WTC11 (cell line): ENCODE measurements at regions not wholly inside any gene's neighbourhood (a gene's known extent, or its start where the extent isn't known, plus 50 kb on each side); places are given as distances from the start of the nearest gene placed in this dataset.

Source experiments
- AFF4 ChIP-seq: sonication (generic); formaldehyde crosslinking; IDR thresholded peaks from 2 replicates; pipeline ENCODE4 v1.8.1; 2023; ENCODE audit warnings: mild to moderate bottlenecking, missing genetic modification reagents, borderline replicate concordance
- CREM ChIP-seq: sonication (generic); formaldehyde crosslinking; IDR thresholded peaks from 2 replicates; pipeline ENCODE4 v1.8.1; 2022; ENCODE audit warnings: mild to moderate bottlenecking, missing genetic modification reagents, moderate library complexity
- CTCF ChIP-seq: fragments of 200-600 bp; IDR thresholded peaks from 2 replicates; pipeline ENCODE4 v1.8.0; 2022; ENCODE audit warnings: antibody characterized with exemption
- E2F5 ChIP-seq: sonication (generic); formaldehyde crosslinking; IDR thresholded peaks from 2 replicates; pipeline ENCODE4 v1.8.1; 2022; ENCODE audit warnings: mild to moderate bottlenecking, moderate library complexity, missing genetic modification reagents
- JUN ChIP-seq: sonication (generic); formaldehyde crosslinking; IDR thresholded peaks from 2 replicates; pipeline ENCODE4 v1.8.0; 2023; ENCODE audit warnings: mild to moderate bottlenecking, missing genetic modification reagents
- MAX ChIP-seq: sonication (generic); formaldehyde crosslinking; IDR thresholded peaks from 2 replicates; pipeline ENCODE4 v1.8.0; 2022; ENCODE audit warnings: mild to moderate bottlenecking, missing genetic modification reagents
- NR3C1 ChIP-seq: sonication (generic); formaldehyde crosslinking; conservative IDR thresholded peaks from 2 replicates; pipeline ENCODE4 v1.8.1; 2023; ENCODE audit warnings: low read depth, mild to moderate bottlenecking, missing genetic modification reagents
- PRDM15 ChIP-seq: sonication (generic); formaldehyde crosslinking; IDR thresholded peaks from 2 replicates; pipeline ENCODE4 v1.8.0; 2022; ENCODE audit warnings: missing genetic modification reagents
- SP1 ChIP-seq: sonication (generic); formaldehyde crosslinking; conservative IDR thresholded peaks from 2 replicates; pipeline ENCODE4 v1.8.1; 2022; ENCODE audit warnings: missing genetic modification reagents
- TEAD4 ChIP-seq: sonication (generic); formaldehyde crosslinking; IDR thresholded peaks from 2 replicates; pipeline ENCODE4 v1.8.0; 2022; ENCODE audit warnings: mild to moderate bottlenecking, missing genetic modification reagents
- USF2 ChIP-seq: sonication (generic); formaldehyde crosslinking; IDR thresholded peaks from 2 replicates; pipeline ENCODE4 v1.8.1; 2023; ENCODE audit warnings: mild to moderate bottlenecking, missing genetic modification reagents, moderate library complexity
- ZNF281 ChIP-seq: sonication (generic); formaldehyde crosslinking; IDR thresholded peaks from 2 replicates; pipeline ENCODE4 v1.8.0; 2023; ENCODE audit warnings: mild to moderate bottlenecking, missing genetic modification reagents
- ZNF512 ChIP-seq: sonication (generic); formaldehyde crosslinking; IDR thresholded peaks from 2 replicates; pipeline ENCODE4 v1.8.1; 2022; ENCODE audit warnings: missing genetic modification reagents, borderline replicate concordance

GRCh38 chr3:102129760-102130608 lies 280.7 kb downstream of the NFKBIZ start:
- TF ChIP-seq SP1 (no peak), CTCF (no peak), JUN (CRISPR knock-in tag) (no peak), ZNF281 (CRISPR knock-in tag) (no peak), ZNF512 (CRISPR knock-in tag) (no peak), USF2 (CRISPR knock-in tag) (no peak), CREM (no peak), PRDM15 (CRISPR knock-in tag) (no peak), NR3C1 (CRISPR knock-in tag) (no peak), TEAD4 (no peak), MAX (CRISPR knock-in tag) (no peak), E2F5 (CRISPR knock-in tag) (no peak), AFF4 (CRISPR knock-in tag) (no peak)
